ENCODE measurements at regions not wholly inside any gene's neighbourhood (a gene's known extent, or its start where the extent isn't known, plus 50 kb on each side); places are given as distances from the start of the nearest gene placed in this dataset.

DNA sequence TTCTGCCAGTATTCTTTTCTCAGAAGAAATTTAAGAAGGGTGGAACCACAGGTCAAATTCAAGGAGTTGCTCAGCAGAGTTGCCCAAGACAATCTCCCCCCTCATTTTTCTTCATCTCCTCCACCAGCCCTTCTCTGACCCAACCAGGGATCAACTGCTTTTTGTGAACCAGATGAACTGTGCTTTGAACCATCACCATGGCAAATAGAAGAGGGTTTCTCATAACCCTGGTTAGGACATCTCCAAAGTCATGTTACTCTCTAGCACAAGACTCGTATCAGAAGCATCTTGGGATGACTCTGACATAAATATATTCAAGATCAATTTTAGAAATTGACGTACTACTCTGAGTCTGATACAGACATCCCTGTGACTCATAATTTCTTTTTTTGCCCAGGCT is 130.7 kb downstream of the ALDH8A1 start:
- peaks cover 0 to 12% (median 0%) of the 10 kb centered on the region in 12 donors for H3K4me1 ChIP-seq
- 93 to 98% (median 96%) methylated on average over 2 of the region's 2 CpGs for WGBS, 4 donors
- H3K27ac ChIP-seq = no peak overlapping the region
- no peaks in the 10 kb centered on the region for H3K9me3 ChIP-seq
- ATAC-seq = no peak
- no peak for TF ChIP-seq CTCF (IDR thresholded peaks at IDR 0.05)
- TF ChIP-seq POLR2A (IDR thresholded peaks at IDR 0.05) = no peak
- no peaks in the 10 kb centered on the region for H3K27me3 ChIP-seq
- no peak overlapping the region for H3K4me3 ChIP-seq
- intact Hi-C loops (cut with DNase I) = no loop called here
- H3K36me3 ChIP-seq = no peaks in the 10 kb centered on the region
- DNase-seq = no peak

DNA sequence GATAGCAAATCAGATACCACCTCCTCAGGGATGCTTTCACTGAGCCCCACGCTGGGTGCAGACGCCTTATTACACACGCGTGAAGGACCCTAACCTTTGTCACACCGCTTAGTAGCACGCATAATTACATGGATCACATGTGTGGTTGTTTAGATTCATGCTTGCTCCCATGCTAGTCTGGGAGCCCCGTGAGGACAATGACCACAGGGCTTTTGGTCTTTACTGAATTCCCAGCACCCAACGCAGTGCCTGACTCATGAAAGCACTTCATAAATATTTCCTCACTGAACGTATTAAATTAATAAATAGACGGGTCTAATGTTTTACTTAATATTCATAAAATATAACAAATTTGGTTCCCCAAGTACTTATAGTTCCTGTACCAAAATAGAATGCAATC is 132.5 kb downstream of the ALDH8A1 start:
- intact Hi-C loops (cut with DNase I) = no loop called here
- Histone ChIP-seq H3K27ac (no peak overlapping the region), H3K9me3 (no peaks in the 10 kb centered on the region), H3K27me3 (no peaks in the 10 kb centered on the region), H3K4me1 (peaks cover 0 to 6% (median 0%) of the 10 kb centered on the region in 12 donors), H3K4me3 (no peak overlapping the region), H3K36me3 (no peaks in the 10 kb centered on the region)
- WGBS, 4 donors = 96 to 98% (median 97%) methylated on average over 10 of the region's 10 CpGs
- ATAC-seq (no peak), DNase-seq (no peak)
- no peak for TF ChIP-seq POLR2A (IDR thresholded peaks at IDR 0.05)
- no peak for TF ChIP-seq CTCF (IDR thresholded peaks at IDR 0.05)

DNA sequence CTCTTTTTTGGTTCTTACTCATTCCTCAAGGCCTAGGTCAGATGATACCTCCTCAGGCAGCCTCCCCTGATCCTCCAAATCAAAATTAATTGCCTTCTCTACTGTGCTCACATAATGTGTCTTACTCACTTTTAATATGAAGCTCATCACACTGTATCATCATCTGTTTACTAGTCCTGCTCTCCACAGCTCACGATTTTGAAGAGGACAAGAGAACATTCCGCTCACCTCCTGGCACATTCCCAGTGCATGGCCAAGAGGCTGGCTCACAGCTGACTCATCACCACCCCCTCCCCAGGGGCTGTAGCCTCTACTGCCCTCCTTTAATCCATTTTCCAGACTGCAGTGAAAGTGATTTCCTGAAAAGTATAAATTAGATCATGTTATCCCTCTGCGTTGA is 133.1 kb downstream of the ALDH8A1 start:
- WGBS, 4 donors = 70 to 74% (median 73%) methylated on average over 3 of the region's 3 CpGs
- intact Hi-C loops (cut with DNase I) = no loop called here
- Histone ChIP-seq H3K27ac (no peak overlapping the region), H3K9me3 (no peaks in the 10 kb centered on the region), H3K36me3 (no peaks in the 10 kb centered on the region), H3K4me1 (peaks cover 0 to 6% (median 0%) of the 10 kb centered on the region in 12 donors), H3K27me3 (no peaks in the 10 kb centered on the region), H3K4me3 (no peak overlapping the region)
- ATAC-seq (no peak), DNase-seq (no peak)
- TF ChIP-seq POLR2A (IDR thresholded peaks at IDR 0.05) (no peak), CTCF (IDR thresholded peaks at IDR 0.05) (no peak)

DNA sequence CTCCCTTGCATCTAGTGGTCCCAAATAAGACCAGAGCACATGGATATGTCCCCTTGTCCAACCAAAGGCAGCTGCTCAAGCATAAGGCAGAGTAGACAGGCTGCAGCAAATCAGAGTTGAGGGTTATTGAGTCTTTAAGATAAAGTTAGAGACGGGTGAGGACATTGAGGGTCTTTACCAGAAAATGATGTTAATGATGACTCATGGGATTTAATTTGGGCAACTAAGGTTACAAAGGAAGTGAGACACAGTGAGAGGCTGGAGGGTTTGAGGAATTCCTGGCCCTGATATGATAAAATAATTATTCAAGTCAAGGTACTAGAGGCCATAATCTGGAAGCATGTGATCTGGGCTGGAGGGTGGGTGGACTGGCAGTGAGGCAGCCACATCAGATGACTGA is 133.6 kb downstream of the ALDH8A1 start:
- Histone ChIP-seq H3K4me1 (peaks cover 0 to 3% (median 0%) of the 10 kb centered on the region in 12 donors), H3K36me3 (no peaks in the 10 kb centered on the region), H3K27me3 (no peaks in the 10 kb centered on the region), H3K9me3 (no peaks in the 10 kb centered on the region), H3K27ac (no peak overlapping the region), H3K4me3 (no peak overlapping the region)
- ATAC-seq (no peak), DNase-seq (no peak)
- intact Hi-C loops (cut with DNase I) = no loop called here
- WGBS, 4 donors = 29 to 88% (median 36%) methylated on average over 1 of the region's 1 CpG
- no peak for TF ChIP-seq CTCF (IDR thresholded peaks at IDR 0.05)

Measured in heart left ventricle (tissue), 16 donors.